ENCODE measurements at regions not wholly inside any gene's neighbourhood (a gene's known extent, or its start where the extent isn't known, plus 50 kb on each side); places are given as distances from the start of the nearest gene placed in this dataset.

- no peaks in the 10 kb centered on the region for H3K4me1 Mint-ChIP-seq
- H3K27ac Mint-ChIP-seq: no peak overlapping the region
- no peak overlapping the region for H3K4me3 Mint-ChIP-seq
- no peaks in the 10 kb centered on the region for H3K9me3 Mint-ChIP-seq
- peaks cover 2% of the 10 kb centered on the region for H3K36me3 Mint-ChIP-seq
- no peak for DNase-seq (ENCODE audit: low spot score in 2 of 2)
- ATAC-seq (ENCODE audit: low read depth): no peak
- peaks cover 8% of the 10 kb centered on the region for H3K27me3 Mint-ChIP-seq
These were observed 105.6 kb upstream of the TRABD2B start for GRCh38 chr1:48102766-48103165.

DNA sequence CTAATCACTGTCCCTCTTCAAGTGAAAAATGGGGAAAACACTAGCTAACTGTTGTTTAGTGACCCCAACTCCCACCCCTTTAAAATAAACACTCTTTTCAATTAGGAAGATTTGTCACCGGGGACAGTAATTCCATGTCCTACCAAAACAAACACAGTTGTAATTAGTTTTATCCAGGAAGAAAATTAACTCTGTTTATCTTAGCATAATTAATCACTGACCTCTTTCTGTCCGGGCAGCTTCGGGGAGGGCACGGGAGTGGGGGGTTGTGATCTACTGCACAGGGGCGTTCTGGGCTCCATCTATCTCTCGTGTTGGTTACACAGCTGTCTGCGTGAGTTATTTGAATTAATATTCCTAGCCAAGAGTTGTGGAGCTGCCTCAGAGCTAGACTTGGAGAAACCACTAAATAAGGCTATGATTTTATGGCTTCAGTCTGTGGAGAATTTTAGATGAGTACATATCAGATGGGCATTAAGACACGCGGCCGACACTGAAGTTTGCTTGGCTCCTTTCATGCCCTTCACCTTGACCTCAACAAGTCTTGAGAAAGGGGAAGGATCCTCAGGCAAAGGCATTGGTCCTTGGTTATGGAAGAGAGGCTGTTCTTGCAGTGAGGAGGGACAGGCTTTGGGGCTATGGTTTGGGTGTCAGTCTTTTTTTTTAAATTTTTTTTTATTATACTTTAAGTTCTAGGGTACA, 102.0 kb upstream of the TRABD2B start:
- Mint-ChIP-seq H3K4me1 (no peaks in the 10 kb centered on the region), H3K36me3 (peaks cover 2% of the 10 kb centered on the region), H3K27me3 (peaks cover 12% of the 10 kb centered on the region), H3K27ac (no peak overlapping the region), H3K9me3 (peaks cover 2% of the 10 kb centered on the region), H3K4me3 (no peak overlapping the region)
- ATAC-seq (ENCODE audit: low read depth): no peak
- DNase-seq (ENCODE audit: low spot score in 2 of 2): no peak

DNA sequence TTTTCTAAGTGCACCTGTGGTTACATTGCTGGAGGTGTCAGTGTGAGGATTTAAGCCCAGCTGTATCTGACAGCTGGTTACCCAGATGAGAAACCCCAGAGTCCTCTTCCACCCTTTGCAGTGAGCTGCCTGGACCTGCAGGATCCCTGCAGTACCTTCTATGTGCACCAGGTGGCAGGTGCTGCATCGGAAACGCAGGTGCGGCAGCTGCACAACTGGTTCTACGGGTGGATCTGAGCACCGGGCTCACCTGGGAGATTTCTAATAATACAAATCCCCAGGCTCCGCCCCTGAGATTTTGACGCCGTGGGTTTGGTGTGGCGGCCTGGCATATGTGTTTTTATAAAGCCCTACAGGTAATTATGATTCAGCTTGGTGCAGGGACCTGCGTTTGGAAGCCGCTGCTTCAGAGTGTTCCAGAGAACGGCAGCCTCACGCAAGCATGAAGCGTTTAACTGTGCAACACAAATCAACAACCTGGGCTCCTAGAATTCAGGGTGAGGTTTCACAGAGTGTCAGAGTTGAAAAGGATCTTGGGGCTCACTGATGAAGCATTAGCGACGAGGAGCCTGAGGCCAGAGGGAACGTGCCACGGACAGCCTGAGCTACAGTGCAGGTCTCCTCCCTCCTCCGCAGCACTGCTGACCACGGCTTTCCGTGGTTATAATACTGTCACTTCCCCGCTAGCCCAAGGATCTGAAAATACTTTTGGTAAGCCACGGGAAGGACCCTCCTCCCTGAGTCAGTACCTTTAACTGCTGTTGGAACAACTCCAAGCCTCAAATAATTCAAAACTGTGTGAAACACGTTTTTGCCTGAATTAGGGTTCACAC, 96.7 kb upstream of the TRABD2B start:
- Mint-ChIP-seq H3K27ac (no peak overlapping the region), H3K36me3 (no peaks in the 10 kb centered on the region), H3K9me3 (peaks cover 2% of the 10 kb centered on the region), H3K4me1 (no peaks in the 10 kb centered on the region), H3K4me3 (peak overlapping the region; percentile 28), H3K27me3 (peaks cover 22% of the 10 kb centered on the region)
- DNase-seq (ENCODE audit: low spot score in 2 of 2): peak; percentile 65 to 70
- peak; percentile 81 for ATAC-seq (ENCODE audit: low read depth)

DNA sequence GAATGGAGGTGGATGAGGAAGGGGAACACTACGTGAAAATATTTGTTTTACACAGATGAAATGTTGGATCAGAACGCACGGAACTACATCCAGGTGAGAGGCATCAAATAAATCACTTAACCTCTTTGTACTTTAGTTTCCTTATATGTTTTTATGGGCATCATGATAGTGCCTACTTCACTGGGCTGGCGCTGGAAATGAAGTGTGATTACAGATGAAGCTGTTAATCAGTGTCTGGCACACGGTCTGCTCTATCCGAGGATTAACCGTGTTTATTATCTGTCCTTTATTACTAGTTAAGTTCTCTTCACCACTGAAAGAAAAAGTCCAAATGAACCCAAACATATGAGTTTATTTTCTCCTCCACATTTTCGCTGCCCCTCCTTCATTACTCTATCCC, 96.0 kb upstream of the TRABD2B start:
- peaks cover 2% of the 10 kb centered on the region for H3K9me3 Mint-ChIP-seq
- DNase-seq (ENCODE audit: low spot score in 2 of 2) (no peak), ATAC-seq (ENCODE audit: low read depth) (no peak)
- no peaks in the 10 kb centered on the region for H3K36me3 Mint-ChIP-seq
- H3K27me3 Mint-ChIP-seq: peaks cover 20% of the 10 kb centered on the region
- no peaks in the 10 kb centered on the region for H3K4me1 Mint-ChIP-seq
- no peak overlapping the region for H3K4me3 Mint-ChIP-seq
- H3K27ac Mint-ChIP-seq: no peak overlapping the region

DNA sequence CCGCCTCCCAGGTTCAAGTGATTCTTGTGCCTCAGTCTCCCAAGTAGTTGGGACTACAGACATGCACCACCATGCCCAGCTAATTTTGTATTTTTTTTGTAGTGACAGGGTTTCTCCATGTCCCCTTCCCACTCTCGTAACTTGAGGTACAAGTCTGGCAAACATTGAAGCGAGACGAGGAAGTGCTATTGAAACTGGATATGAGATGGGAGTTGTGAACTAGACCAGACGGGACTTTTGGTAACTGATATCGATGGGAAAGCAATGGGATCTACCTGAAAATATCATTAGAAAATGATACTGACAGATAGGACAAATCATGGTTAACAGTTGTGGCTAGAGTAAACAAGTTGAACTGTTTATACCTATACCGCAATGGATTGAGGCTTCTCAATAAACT, 95.2 kb upstream of the TRABD2B start:
- ATAC-seq (ENCODE audit: low read depth): no peak
- no peak for DNase-seq (ENCODE audit: low spot score in 2 of 2)
- peaks cover 19% of the 10 kb centered on the region for H3K27me3 Mint-ChIP-seq

GRCh38 chr1:48089356-48089891, 92.2 kb upstream of the TRABD2B start:
- Mint-ChIP-seq H3K27ac (no peak overlapping the region), H3K4me1 (no peaks in the 10 kb centered on the region), H3K36me3 (no peaks in the 10 kb centered on the region), H3K27me3 (peaks cover 15% of the 10 kb centered on the region), H3K4me3 (no peak overlapping the region), H3K9me3 (no peaks in the 10 kb centered on the region)
- DNase-seq (ENCODE audit: low spot score in 2 of 2) (no peak), ATAC-seq (ENCODE audit: low read depth) (no peak)

More for the DNA sequence above, 95.2 kb upstream of the TRABD2B start:
- no peaks in the 10 kb centered on the region for H3K4me1 Mint-ChIP-seq
- H3K27ac Mint-ChIP-seq: no peak overlapping the region
- no peak overlapping the region for H3K4me3 Mint-ChIP-seq
- H3K9me3 Mint-ChIP-seq: peaks cover 2% of the 10 kb centered on the region
- no peaks in the 10 kb centered on the region for H3K36me3 Mint-ChIP-seq

DNA sequence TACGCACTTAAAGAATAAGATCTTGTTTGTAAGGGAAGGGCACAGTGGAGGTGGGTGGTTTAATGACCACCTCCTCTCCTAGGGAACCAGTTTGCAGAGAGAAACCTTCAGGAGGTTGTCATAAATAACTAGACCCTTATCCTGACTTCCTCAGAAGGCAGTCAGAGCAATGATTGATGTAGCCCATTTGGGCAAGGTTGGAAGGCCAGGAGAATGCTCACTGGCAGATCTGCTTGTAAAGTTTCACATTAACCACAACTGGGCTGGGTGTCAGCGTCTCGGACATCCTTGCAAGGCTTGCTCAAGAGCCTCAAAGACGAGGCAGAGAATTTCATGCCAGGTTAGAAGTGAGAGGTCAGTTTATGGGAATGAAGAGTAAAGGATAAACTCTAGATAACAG, 87.6 kb upstream of the TRABD2B start:
- Mint-ChIP-seq H3K4me3 (no peak overlapping the region), H3K27ac (no peak overlapping the region), H3K9me3 (no peaks in the 10 kb centered on the region), H3K36me3 (no peaks in the 10 kb centered on the region), H3K27me3 (peaks cover 1% of the 10 kb centered on the region), H3K4me1 (no peaks in the 10 kb centered on the region)
- ATAC-seq (ENCODE audit: low read depth) (no peak), DNase-seq (ENCODE audit: low spot score in 2 of 2) (no peak)

- Mint-ChIP-seq H3K27ac (no peak overlapping the region), H3K27me3 (no peaks in the 10 kb centered on the region), H3K4me1 (no peaks in the 10 kb centered on the region)
These were observed 85.2 kb upstream of the TRABD2B start for GRCh38 chr1:48082271-48082962.

GRCh38 chr1:48080331-48081255, 83.4 kb upstream of the TRABD2B start:
- Mint-ChIP-seq H3K4me1 (peaks cover 2% of the 10 kb centered on the region), H3K9me3 (no peaks in the 10 kb centered on the region), H3K27ac (no peak overlapping the region), H3K4me3 (no peak overlapping the region), H3K27me3 (peaks cover 2% of the 10 kb centered on the region), H3K36me3 (no peaks in the 10 kb centered on the region)
- no peak for ATAC-seq (ENCODE audit: low read depth)
- no peak for DNase-seq (ENCODE audit: low spot score in 2 of 2)

More at GRCh38 chr1:48082271-48082962, 85.2 kb upstream of the TRABD2B start:
- no peak for ATAC-seq (ENCODE audit: low read depth)
- Mint-ChIP-seq H3K4me3 (no peak overlapping the region), H3K36me3 (no peaks in the 10 kb centered on the region), H3K9me3 (no peaks in the 10 kb centered on the region)
- DNase-seq (ENCODE audit: low spot score in 2 of 2): no peak

- Mint-ChIP-seq H3K9me3 (no peaks in the 10 kb centered on the region), H3K4me1 (peaks cover 2% of the 10 kb centered on the region), H3K27ac (no peak overlapping the region), H3K36me3 (no peaks in the 10 kb centered on the region), H3K4me3 (no peak overlapping the region), H3K27me3 (peaks cover 3% of the 10 kb centered on the region)
- ATAC-seq (ENCODE audit: low read depth) (no peak), DNase-seq (ENCODE audit: low spot score in 2 of 2) (no peak)
These were observed 81.9 kb upstream of the TRABD2B start for GRCh38 chr1:48079096-48079495.

- H3K27ac Mint-ChIP-seq: no peak overlapping the region
- no peaks in the 10 kb centered on the region for H3K9me3 Mint-ChIP-seq
- no peak for DNase-seq (ENCODE audit: low spot score in 2 of 2)
- peaks cover 2% of the 10 kb centered on the region for H3K4me1 Mint-ChIP-seq
- peaks cover 6% of the 10 kb centered on the region for H3K27me3 Mint-ChIP-seq
- no peak overlapping the region for H3K4me3 Mint-ChIP-seq
- no peak for ATAC-seq (ENCODE audit: low read depth)
- no peaks in the 10 kb centered on the region for H3K36me3 Mint-ChIP-seq
These were observed 80.6 kb upstream of the TRABD2B start for GRCh38 chr1:48077795-48078222.

DNA sequence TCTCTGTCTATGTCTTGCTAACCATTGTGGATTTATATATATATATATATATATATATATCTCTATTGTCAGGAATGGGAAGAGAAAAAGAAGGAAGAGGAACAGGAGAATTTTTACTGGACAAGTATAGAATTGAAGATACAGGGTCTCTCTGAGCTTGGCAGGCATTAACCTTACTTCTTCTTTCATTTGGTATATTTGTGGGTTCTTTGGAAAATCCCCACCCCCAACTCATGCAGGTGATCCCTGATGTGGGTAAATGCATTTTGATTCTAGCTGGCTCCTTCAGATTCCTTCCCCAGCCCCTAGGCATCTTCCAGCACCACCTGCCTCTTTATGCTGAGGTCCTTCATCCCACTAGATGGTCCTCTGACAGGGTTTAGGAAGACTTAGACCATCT, 78.8 kb upstream of the TRABD2B start:
- no peak for ATAC-seq (ENCODE audit: low read depth)
- H3K9me3 Mint-ChIP-seq: peaks cover 1% of the 10 kb centered on the region
- peaks cover 2% of the 10 kb centered on the region for H3K4me1 Mint-ChIP-seq
- H3K27me3 Mint-ChIP-seq: peaks cover 11% of the 10 kb centered on the region
- no peak for DNase-seq (ENCODE audit: low spot score in 2 of 2)
- H3K36me3 Mint-ChIP-seq: no peaks in the 10 kb centered on the region
- H3K27ac Mint-ChIP-seq: no peak overlapping the region
- H3K4me3 Mint-ChIP-seq: no peak overlapping the region

DNA sequence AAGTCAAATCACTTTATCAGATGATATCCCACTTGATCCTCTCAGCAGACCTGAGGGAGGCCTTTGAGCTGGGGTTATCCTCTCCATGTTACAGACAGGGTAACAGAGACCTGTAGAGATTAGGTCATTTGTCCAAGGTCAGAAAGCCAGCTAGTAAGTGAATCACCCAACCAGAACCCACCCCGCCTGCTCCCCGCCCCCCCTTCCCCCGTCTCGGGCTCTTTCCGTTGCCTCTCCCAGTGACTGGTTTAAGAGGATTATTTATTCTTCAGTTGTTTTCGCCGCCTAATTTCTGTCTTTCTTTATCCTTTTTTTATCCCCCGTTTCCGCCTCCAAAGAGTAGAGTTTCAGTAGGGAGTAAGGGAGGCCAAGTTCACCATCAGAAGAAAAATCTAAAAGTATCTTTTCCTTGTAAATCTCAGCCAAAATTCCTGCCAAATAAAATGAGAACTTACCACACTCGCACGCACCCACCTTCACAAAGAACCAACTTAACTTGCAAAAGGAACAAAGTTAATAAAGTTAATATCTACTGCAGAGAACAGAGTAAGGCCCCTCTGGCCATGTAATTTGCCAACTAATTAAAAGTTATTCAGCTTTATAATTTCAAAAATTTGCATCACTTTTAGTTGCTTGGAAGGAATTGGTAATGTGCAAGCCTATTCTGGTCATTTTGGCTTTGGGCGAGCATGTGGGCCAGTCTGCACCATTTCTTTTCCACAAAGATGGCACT, 76.8 kb upstream of the TRABD2B start:
- Mint-ChIP-seq H3K9me3 (peaks cover 1% of the 10 kb centered on the region), H3K36me3 (no peaks in the 10 kb centered on the region), H3K27me3 (peaks cover 13% of the 10 kb centered on the region), H3K27ac (no peak overlapping the region), H3K4me1 (peaks cover 2% of the 10 kb centered on the region), H3K4me3 (no peak overlapping the region)
- ATAC-seq (ENCODE audit: low read depth) (no peak), DNase-seq (ENCODE audit: low spot score in 2 of 2) (no peak)
